Trophoblast cell (in vitro differentiated cells and primary cell): ENCODE measurements at regions not wholly inside any gene's neighbourhood (a gene's known extent, or its start where the extent isn't known, plus 50 kb on each side); places are given as distances from the start of the nearest gene placed in this dataset.
"Not testable (repeated sequence)": the region's sequence is repeated elsewhere in the genome, so short reads cannot be mapped to it uniquely, and the experiment has no call there.

Experiments
- DNase-seq, 2 donors: peaks; one replicate each; pipeline ENCODE4 v3.0.0-alpha.2; 2016
- H2AFZ ChIP-seq: 2 replicates; pipeline ENCODE4 v1.6.1; 2013; ENCODE audit warnings: low read length, moderate library complexity, mild to moderate bottlenecking; ENCODE audit not compliant: insufficient read depth, poor library complexity
- H2AK5ac ChIP-seq: 2 replicates; pipeline ENCODE4 v1.6.1; 2013; ENCODE audit warnings: mild to moderate bottlenecking, low read length
- H2BK120ac ChIP-seq: 2 replicates; pipeline ENCODE4 v1.6.1; 2013; ENCODE audit warnings: low read length, mild to moderate bottlenecking, moderate library complexity; ENCODE audit not compliant: insufficient read depth, poor library complexity
- H2BK12ac ChIP-seq: 2 replicates; pipeline ENCODE4 v1.6.1; 2013; ENCODE audit warnings: mild to moderate bottlenecking, low read length, moderate library complexity
- H2BK5ac ChIP-seq: 2 replicates; pipeline ENCODE4 v1.6.1; 2013; ENCODE audit warnings: low read length, low read depth, moderate library complexity, mild to moderate bottlenecking; ENCODE audit not compliant: poor library complexity
- H3K14ac ChIP-seq: 2 replicates; pipeline ENCODE4 v1.6.1; 2013; ENCODE audit warnings: mild to moderate bottlenecking, low read length
- H3K18ac ChIP-seq: 2 replicates; pipeline ENCODE4 v1.6.1; 2013; ENCODE audit warnings: mild to moderate bottlenecking, low read length
- H3K23ac ChIP-seq: 2 replicates; pipeline ENCODE4 v1.6.1; 2013; ENCODE audit warnings: low read length
- H3K27ac ChIP-seq: 2 replicates; pipeline ENCODE4 v1.5.1; 2013; ENCODE audit warnings: low read depth, mild to moderate bottlenecking, inconsistent platforms, low read length, moderate library complexity
- H3K27me3 ChIP-seq: 2 replicates; pipeline ENCODE4 v1.6.1; 2013; ENCODE audit warnings: inconsistent platforms, mild to moderate bottlenecking, low read length, moderate library complexity; ENCODE audit not compliant: insufficient read depth
- H3K36me3 ChIP-seq, 2 experiments: 1 replicate in 1 of 2; 2 replicates in 1 of 2; pipeline ENCODE4 v1.6.1; 2013; ENCODE audit warnings: low read length in 2 of 2, mild to moderate bottlenecking in 2 of 2, moderate library complexity in 1 of 2; ENCODE audit not compliant: insufficient read depth in 2 of 2, control insufficient read depth in 1 of 2
- H3K4ac ChIP-seq: 2 replicates; pipeline ENCODE4 v1.6.1; 2013; ENCODE audit warnings: low read depth, mild to moderate bottlenecking, low read length, moderate library complexity
- H3K4me1 ChIP-seq, 2 experiments: 1 replicate in 1 of 2; 2 replicates in 1 of 2; pipeline ENCODE4 v1.6.1; 2013; ENCODE audit warnings: low read length in 2 of 2, mild to moderate bottlenecking in 2 of 2, moderate library complexity in 1 of 2; ENCODE audit not compliant: insufficient read depth in 2 of 2, control insufficient read depth in 1 of 2
- H3K4me2 ChIP-seq: 2 replicates; pipeline ENCODE4 v1.6.1; 2013; ENCODE audit warnings: inconsistent platforms, mild to moderate bottlenecking, low read length, moderate library complexity
- H3K4me3 ChIP-seq: 2 replicates; pipeline ENCODE4 v1.5.1; 2013; ENCODE audit warnings: mild to moderate bottlenecking, low read depth, low read length, inconsistent platforms
- H3K79me1 ChIP-seq: one replicate; pipeline ENCODE4 v1.6.1; 2013; ENCODE audit warnings: low read length
- H3K79me2 ChIP-seq: 2 replicates; pipeline ENCODE4 v1.6.1; 2013; ENCODE audit warnings: low read length, mild to moderate bottlenecking; ENCODE audit not compliant: control insufficient read depth, insufficient read depth, poor library complexity
- H3K9ac ChIP-seq: 2 replicates; pipeline ENCODE4 v1.6.1; 2013; ENCODE audit warnings: mild to moderate bottlenecking, low read length
- H3K9me3 ChIP-seq: 2 replicates; pipeline ENCODE4 v1.6.1; 2013; ENCODE audit warnings: low read depth, mild to moderate bottlenecking, control low read depth, inconsistent platforms, low read length; ENCODE audit not compliant: insufficient read depth
- H4K12ac ChIP-seq: 2 replicates; pipeline ENCODE4 v1.6.1; 2013; ENCODE audit warnings: low read depth, mild to moderate bottlenecking, low read length, moderate library complexity
- H4K8ac ChIP-seq: 2 replicates; pipeline ENCODE4 v1.6.1; 2013; ENCODE audit warnings: low read depth, mild to moderate bottlenecking, low read length, moderate library complexity
- H4K91ac ChIP-seq: one replicate; pipeline ENCODE4 v1.6.1; 2013; ENCODE audit warnings: low read depth, mild to moderate bottlenecking, low read length, moderate library complexity
- WGBS: extraction: QIAGEN DNeasy Blood & Tissue Kit; methylation state at CpG from one replicate; pipeline ENCODE4 v1.1.7; 2013; ENCODE audit warnings: missing lambda C conversion rate; ENCODE audit not compliant: insufficient read length, insufficient coverage; ENCODE audit errors: extremely low coverage; 5-methylcytosine and 5-hydroxymethylcytosine counted together

DNA sequence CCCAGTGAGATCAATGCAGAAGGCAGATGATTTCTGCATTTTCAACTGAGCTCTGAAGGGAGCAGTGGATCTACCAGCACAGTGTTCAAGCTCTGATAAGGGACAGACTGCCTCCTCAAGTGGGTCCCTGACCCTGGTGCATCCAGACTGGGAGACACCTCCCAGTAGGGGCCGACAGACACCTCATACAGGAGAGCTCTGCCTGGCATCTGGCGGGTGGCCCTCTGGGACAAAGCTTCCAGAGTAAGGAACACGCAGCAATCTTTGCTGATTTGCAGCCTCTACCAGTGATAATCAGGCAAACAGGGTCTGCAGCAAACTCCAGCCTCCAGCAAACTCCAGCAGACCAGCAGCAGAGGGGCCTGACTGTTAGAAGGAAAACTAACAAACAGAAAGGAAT, 152.9 kb upstream of the CCDC196 start:
- not testable (repeated sequence) for H3K4me2 ChIP-seq, H3K79me2 ChIP-seq, DNase-seq, H3K4ac ChIP-seq, H3K27me3 ChIP-seq, H3K9me3 ChIP-seq, H3K23ac ChIP-seq, H3K4me3 ChIP-seq, H3K79me1 ChIP-seq, H4K8ac ChIP-seq, H3K18ac ChIP-seq, H3K9ac ChIP-seq, H2BK5ac ChIP-seq, H2BK120ac ChIP-seq, H2AK5ac ChIP-seq, H4K12ac ChIP-seq, H3K36me3 ChIP-seq, H3K4me1 ChIP-seq, H3K14ac ChIP-seq, H4K91ac ChIP-seq, H2AFZ ChIP-seq, H3K27ac ChIP-seq, H2BK12ac ChIP-seq
- WGBS: no CpG with 5 or more reads among the region's 3 CpGs

DNA sequence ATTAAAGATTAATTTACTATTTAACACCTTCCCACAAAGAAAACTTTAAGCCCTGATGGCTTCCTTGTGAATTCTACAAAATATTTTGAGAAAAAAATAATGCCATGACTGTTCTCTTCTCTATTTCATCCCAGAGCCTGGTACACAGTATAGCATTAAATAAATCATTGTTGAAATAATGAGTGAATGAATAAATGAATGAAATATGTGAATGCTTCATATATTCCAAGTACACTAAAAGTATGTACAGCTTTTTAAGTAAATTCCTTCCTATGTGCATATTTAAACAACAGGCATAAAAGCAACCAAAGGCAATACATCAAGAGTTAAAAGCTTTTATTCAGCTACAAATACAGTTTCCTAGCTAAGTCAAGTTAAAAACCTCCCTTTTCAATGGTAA, 144.9 kb upstream of the CCDC196 start:
- H3K27me3 ChIP-seq: no peaks in the 10 kb centered on the region
- no peak overlapping the region for H3K23ac ChIP-seq
- no peak overlapping the region for H4K8ac ChIP-seq
- no peak overlapping the region for H4K91ac ChIP-seq
- no peak overlapping the region for H2BK120ac ChIP-seq
- H3K27ac ChIP-seq: no peak overlapping the region
- H3K4ac ChIP-seq: no peak overlapping the region
- no peak for DNase-seq
- H2BK12ac ChIP-seq: no peak overlapping the region
- no peak overlapping the region for H2AFZ ChIP-seq
- H3K14ac ChIP-seq: no peak overlapping the region
- no peak overlapping the region for H3K9ac ChIP-seq
- H3K4me2 ChIP-seq: no peak overlapping the region
- H3K4me3 ChIP-seq: no peak overlapping the region
- no peak overlapping the region for H2AK5ac ChIP-seq
- no peak overlapping the region for H2BK5ac ChIP-seq
- no peaks in the 10 kb centered on the region for H3K79me1 ChIP-seq
- no peaks in the 10 kb centered on the region for H3K36me3 ChIP-seq
- no peak overlapping the region for H4K12ac ChIP-seq
- H3K4me1 ChIP-seq: no peaks in the 10 kb centered on the region
- H3K9me3 ChIP-seq: no peaks in the 10 kb centered on the region
- no peak overlapping the region for H3K18ac ChIP-seq
- no peaks in the 10 kb centered on the region for H3K79me2 ChIP-seq

DNA sequence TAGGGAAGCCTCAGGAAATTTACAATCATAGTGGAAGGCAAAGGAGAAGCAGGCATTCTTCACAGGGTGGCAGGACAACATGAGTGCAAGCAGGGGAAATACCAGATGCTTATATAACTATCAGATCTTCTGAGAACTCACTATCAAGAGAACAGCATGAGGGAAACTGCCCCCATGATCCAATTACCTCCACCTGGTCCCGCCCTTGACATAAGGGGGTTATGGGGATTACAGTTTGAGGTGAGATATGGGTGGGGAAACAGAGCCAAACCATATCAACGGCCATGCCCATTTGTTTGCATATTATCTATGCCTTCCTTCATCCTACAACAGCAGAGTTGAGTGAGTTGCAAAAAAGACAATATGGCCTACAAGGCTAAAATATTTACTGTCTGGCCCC, 140.2 kb upstream of the CCDC196 start:
- H3K4me1 ChIP-seq: no peaks in the 10 kb centered on the region
- no peak overlapping the region for H2AFZ ChIP-seq
- DNase-seq: no peak

DNA sequence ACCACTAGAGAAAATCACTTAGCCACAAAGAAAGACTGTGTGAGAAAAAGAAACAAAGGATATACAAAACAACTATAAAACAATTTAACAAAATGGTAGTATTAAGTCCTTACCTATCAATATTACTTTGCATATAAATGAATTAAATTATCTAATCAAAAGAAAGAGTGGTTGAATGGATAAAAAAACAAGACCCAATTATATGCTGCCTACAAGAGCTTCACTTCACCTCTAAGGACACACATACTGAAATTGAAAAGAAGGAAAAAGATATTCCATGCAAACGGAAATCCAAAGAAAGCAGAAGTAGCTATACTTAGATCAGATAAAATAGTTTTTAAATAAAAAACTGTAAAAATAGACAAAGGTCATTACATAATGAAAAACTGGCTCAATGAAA, 134.9 kb upstream of the CCDC196 start:
- Histone ChIP-seq H4K12ac (no peak overlapping the region), H3K27ac (no peak overlapping the region), H3K4me1 (peaks cover 0 to 4% of the 10 kb centered on the region in 2 experiments), H3K14ac (no peak overlapping the region), H2AK5ac (no peak overlapping the region), H2AFZ (no peak overlapping the region), H4K8ac (no peak overlapping the region), H3K79me1 (no peaks in the 10 kb centered on the region), H3K4ac (no peak overlapping the region), H3K23ac (no peak overlapping the region), H3K18ac (no peak overlapping the region), H2BK12ac (no peak overlapping the region), H3K79me2 (no peaks in the 10 kb centered on the region), H3K4me2 (no peak overlapping the region), H2BK5ac (no peak overlapping the region), H3K9ac (no peak overlapping the region), H2BK120ac (no peak overlapping the region), H3K9me3 (peaks cover 2% of the 10 kb centered on the region), H3K27me3 (no peaks in the 10 kb centered on the region), H3K4me3 (no peak overlapping the region), H4K91ac (no peak overlapping the region), H3K36me3 (no peaks in the 10 kb centered on the region)
- no peak for DNase-seq
- no CpG with 5 or more reads among the region's 1 CpG for WGBS

More for the DNA sequence above, 140.2 kb upstream of the CCDC196 start:
- H3K4me3 ChIP-seq: no peak overlapping the region
- H4K91ac ChIP-seq: no peak overlapping the region
- no peak overlapping the region for H2BK5ac ChIP-seq
- no peak overlapping the region for H2BK12ac ChIP-seq
- no peaks in the 10 kb centered on the region for H3K27me3 ChIP-seq
- WGBS: no CpG with 5 or more reads among the region's 2 CpGs
- H3K4me2 ChIP-seq: no peak overlapping the region
- no peak overlapping the region for H3K18ac ChIP-seq
- peaks cover 2% of the 10 kb centered on the region for H3K9me3 ChIP-seq
- no peaks in the 10 kb centered on the region for H3K79me2 ChIP-seq
- H3K4ac ChIP-seq: no peak overlapping the region
- no peak overlapping the region for H2BK120ac ChIP-seq
- H3K9ac ChIP-seq: no peak overlapping the region
- H3K79me1 ChIP-seq: no peaks in the 10 kb centered on the region
- H2AK5ac ChIP-seq: no peak overlapping the region
- H3K27ac ChIP-seq: no peak overlapping the region
- no peak overlapping the region for H3K14ac ChIP-seq
- H4K12ac ChIP-seq: no peak overlapping the region
- H3K23ac ChIP-seq: no peak overlapping the region
- H4K8ac ChIP-seq: no peak overlapping the region
- H3K36me3 ChIP-seq: no peaks in the 10 kb centered on the region
